Neural progenitor cell (in vitro differentiated cells): ENCODE measurements at regions not wholly inside any gene's neighbourhood (a gene's known extent, or its start where the extent isn't known, plus 50 kb on each side); places are given as distances from the start of the nearest gene placed in this dataset.

Experiments
- DNase-seq: peaks from one replicate; pipeline ENCODE4 v3.0.0-alpha.2; 2016; ENCODE audit warnings: low spot score
- H2AFZ ChIP-seq: fragments of 200-600 bp; sonication (generic); replicated peaks from 2 replicates; pipeline ENCODE4 v1.6.1; 2016; ENCODE audit warnings: antibody characterized with exemption
- H3F3A ChIP-seq: fragments of 200-600 bp; sonication (generic); 2 replicates; pipeline ENCODE4 v1.6.1; 2016; ENCODE audit warnings: antibody characterized with exemption, low read depth
- H3K27ac ChIP-seq: fragments of 200-600 bp; sonication (generic); 2 replicates; pipeline ENCODE4 v1.5.1; 2016; ENCODE audit warnings: mild to moderate bottlenecking
- H3K27me3 ChIP-seq: fragments of 200-600 bp; sonication (generic); 2 replicates; pipeline ENCODE4 v1.6.1; 2016; ENCODE audit warnings: mild to moderate bottlenecking, moderate library complexity
- H3K36me3 ChIP-seq: fragments of 200-600 bp; sonication (generic); 2 replicates; pipeline ENCODE4 v1.5.1; 2016
- H3K4me1 ChIP-seq: fragments of 200-600 bp; sonication (generic); 2 replicates; pipeline ENCODE4 v1.6.1; 2016; ENCODE audit warnings: mixed run types
- H3K4me2 ChIP-seq: fragments of 200-600 bp; sonication (generic); 2 replicates; pipeline ENCODE4 v1.6.1; 2016
- H3K4me3 ChIP-seq: fragments of 200-600 bp; sonication (generic); 2 replicates; pipeline ENCODE4 v1.5.1; 2016
- H3K79me2 ChIP-seq: fragments of 200-600 bp; sonication (generic); 2 replicates; pipeline ENCODE4 v1.6.1; 2016; ENCODE audit warnings: low read depth
- H3K9ac ChIP-seq: fragments of 200-600 bp; sonication (generic); 2 replicates; pipeline ENCODE4 v1.6.1; 2016
- H3K9me3 ChIP-seq: fragments of 200-600 bp; sonication (generic); 2 replicates; pipeline ENCODE4 v1.5.1; 2016; ENCODE audit warnings: low read depth
- H4K20me1 ChIP-seq: fragments of 200-600 bp; sonication (generic); 2 replicates; pipeline ENCODE4 v1.6.1; 2016; ENCODE audit warnings: low read depth
- H3K27ac Mint-ChIP-seq: 3 replicates; pipeline ENCODE4 v1.8.0; 2021; ENCODE audit warnings: mixed read lengths
- H3K27me3 Mint-ChIP-seq: 2 replicates; pipeline ENCODE4 v1.8.0; 2022; ENCODE audit warnings: low read depth, mild to moderate bottlenecking, inconsistent platforms, moderate library complexity, mixed read lengths; ENCODE audit not compliant: insufficient read depth
- H3K36me3 Mint-ChIP-seq: 3 replicates; pipeline ENCODE4 v1.8.0; 2021; ENCODE audit warnings: mixed read lengths
- H3K4me1 Mint-ChIP-seq: 3 replicates; pipeline ENCODE4 v1.8.0; 2021; ENCODE audit warnings: mixed read lengths
- H3K4me3 Mint-ChIP-seq: 3 replicates; pipeline ENCODE4 v1.8.0; 2021; ENCODE audit warnings: mild to moderate bottlenecking, moderate library complexity, mixed read lengths
- H3K9me3 Mint-ChIP-seq: 3 replicates; pipeline ENCODE4 v1.8.0; 2020; ENCODE audit warnings: mixed read lengths
- EZH2 ChIP-seq: fragments of 200-600 bp; sonication (generic); IDR thresholded peaks from 2 replicates; pipeline ENCODE4 v1.6.1; 2017; ENCODE audit warnings: antibody characterized with exemption, mild to moderate bottlenecking, moderate library complexity
- EZH2phosphoT487 ChIP-seq: fragments of 200-600 bp; sonication (generic); IDR thresholded peaks from 2 replicates; pipeline ENCODE4 v1.6.1; 2017; ENCODE audit warnings: antibody characterized with exemption
- TF ChIP-seq, protein P1 (sequence below): fragments of 200-600 bp; sonication (generic); IDR thresholded peaks from 2 replicates; pipeline ENCODE4 v1.5.1; 2017; ENCODE audit warnings: antibody characterized with exemption, mild to moderate bottlenecking

DNA sequence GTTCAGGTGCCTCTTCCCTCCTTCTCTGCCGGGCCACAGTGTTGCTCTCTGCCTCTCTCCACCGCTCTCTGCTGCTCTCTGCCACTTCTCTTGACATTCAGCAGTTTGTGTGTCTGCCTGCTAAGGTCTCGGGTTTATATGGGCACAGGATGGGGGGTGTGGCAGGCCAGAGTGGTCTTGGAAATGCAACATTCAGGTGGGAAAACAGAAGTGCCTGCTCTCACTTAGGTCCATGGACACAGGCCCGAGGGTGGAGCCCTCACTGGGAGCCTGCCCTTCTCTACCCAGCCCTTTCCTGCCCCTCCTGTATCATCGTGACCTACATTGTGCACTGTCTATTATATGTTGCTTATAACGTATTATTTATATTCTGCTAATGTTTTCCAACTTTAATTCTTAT lies 120.8 kb upstream of the TMEM18 start:
- Histone ChIP-seq H3K27me3 (no peaks in the 10 kb centered on the region), H3K9me3 (no peaks in the 10 kb centered on the region), H3K4me3 (no peak overlapping the region), H4K20me1 (no peaks in the 10 kb centered on the region), H3K4me1 (no peaks in the 10 kb centered on the region), H2AFZ (no peak overlapping the region), H3K36me3 (no peaks in the 10 kb centered on the region), H3K4me2 (no peak overlapping the region), H3K79me2 (no peaks in the 10 kb centered on the region), H3K9ac (no peak overlapping the region), H3F3A (no peaks in the 10 kb centered on the region), H3K27ac (no peak overlapping the region)
- no peaks in the 10 kb centered on the region for H3K36me3 Mint-ChIP-seq
- H3K4me3 Mint-ChIP-seq: no peak overlapping the region
- peak overlapping the region; percentile 33 for H3K27ac Mint-ChIP-seq
- no peaks in the 10 kb centered on the region for H3K9me3 Mint-ChIP-seq
- H3K4me1 Mint-ChIP-seq: peaks cover 5% of the 10 kb centered on the region
- TF ChIP-seq, protein P1, sequence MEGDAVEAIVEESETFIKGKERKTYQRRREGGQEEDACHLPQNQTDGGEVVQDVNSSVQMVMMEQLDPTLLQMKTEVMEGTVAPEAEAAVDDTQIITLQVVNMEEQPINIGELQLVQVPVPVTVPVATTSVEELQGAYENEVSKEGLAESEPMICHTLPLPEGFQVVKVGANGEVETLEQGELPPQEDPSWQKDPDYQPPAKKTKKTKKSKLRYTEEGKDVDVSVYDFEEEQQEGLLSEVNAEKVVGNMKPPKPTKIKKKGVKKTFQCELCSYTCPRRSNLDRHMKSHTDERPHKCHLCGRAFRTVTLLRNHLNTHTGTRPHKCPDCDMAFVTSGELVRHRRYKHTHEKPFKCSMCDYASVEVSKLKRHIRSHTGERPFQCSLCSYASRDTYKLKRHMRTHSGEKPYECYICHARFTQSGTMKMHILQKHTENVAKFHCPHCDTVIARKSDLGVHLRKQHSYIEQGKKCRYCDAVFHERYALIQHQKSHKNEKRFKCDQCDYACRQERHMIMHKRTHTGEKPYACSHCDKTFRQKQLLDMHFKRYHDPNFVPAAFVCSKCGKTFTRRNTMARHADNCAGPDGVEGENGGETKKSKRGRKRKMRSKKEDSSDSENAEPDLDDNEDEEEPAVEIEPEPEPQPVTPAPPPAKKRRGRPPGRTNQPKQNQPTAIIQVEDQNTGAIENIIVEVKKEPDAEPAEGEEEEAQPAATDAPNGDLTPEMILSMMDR: no peak
- DNase-seq: no peak
- H3K27me3 Mint-ChIP-seq: peaks cover 5% of the 10 kb centered on the region

DNA sequence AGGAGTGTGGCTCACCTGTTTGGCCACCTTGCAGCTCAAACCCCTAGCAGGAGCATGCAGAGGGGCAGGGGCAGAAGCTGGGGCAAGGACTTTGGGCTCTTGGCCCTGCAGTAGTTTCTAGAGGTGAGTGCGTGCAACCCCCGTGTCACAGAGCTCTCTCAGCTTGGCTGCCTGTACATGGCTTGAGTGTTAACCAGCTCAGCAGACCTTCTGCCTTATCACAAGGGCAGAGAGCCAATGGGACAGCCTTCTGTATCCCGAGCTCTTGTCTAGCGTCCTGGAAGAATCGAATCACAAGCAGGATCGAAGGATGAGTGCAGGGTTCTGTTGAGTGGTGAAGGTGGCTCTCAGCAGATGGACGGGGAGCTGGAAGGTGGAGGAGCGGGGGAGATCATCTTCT lies 120.3 kb upstream of the TMEM18 start:
- H3K4me3 ChIP-seq: no peak overlapping the region

DNA sequence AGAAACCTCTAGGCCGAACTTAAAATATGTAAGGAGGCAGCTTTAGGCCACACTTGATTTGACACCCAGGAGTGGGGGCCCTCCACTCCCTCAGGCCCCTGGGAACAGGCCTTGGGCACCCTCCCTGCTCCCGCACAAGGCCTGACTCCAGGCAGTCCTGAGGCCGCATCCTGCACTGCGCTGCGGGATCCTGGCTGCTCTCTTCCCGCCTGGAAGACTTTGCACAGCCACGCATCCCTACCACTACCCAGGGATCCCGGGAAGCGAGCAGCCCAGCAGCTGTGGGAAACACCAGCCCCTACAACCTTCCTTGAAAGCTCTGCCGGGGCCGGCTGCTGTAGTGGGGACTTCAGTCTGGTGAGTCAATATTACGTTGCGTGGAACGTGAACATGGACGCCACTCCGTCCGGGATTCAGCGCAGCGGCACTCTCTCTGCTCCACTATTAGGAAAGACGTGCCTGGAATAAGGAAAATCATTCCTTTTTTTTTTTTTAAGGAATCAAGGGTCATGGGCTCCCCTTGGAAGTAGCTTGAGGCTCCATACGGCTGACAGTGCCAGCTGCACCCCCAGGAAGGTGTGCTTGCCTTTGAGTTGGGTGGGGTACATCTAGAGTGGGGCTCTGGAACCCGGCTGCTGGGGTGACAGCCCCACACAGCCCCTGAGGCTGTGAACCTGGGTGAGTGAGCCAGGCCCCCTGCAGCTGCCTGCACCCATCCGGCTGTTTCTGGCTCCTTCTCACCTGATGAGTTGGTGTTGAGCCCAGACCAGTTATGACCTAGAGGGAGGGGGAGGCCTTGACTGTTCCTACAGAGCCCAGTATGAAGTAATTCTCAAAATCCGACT lies 119.2 kb upstream of the TMEM18 start:
- Histone ChIP-seq H3K4me2 (no peak overlapping the region), H3K27ac (no peak overlapping the region), H3K27me3 (no peaks in the 10 kb centered on the region), H3K9me3 (no peaks in the 10 kb centered on the region), H3K79me2 (no peaks in the 10 kb centered on the region), H3K9ac (no peak overlapping the region), H3K4me1 (no peaks in the 10 kb centered on the region), H3F3A (no peaks in the 10 kb centered on the region), H4K20me1 (no peaks in the 10 kb centered on the region), H3K36me3 (no peaks in the 10 kb centered on the region), H3K4me3 (no peak overlapping the region), H2AFZ (peak overlapping the region; percentile 42)
- Mint-ChIP-seq H3K4me3 (no peak overlapping the region), H3K4me1 (peaks cover 5% of the 10 kb centered on the region), H3K27me3 (peaks cover 5% of the 10 kb centered on the region), H3K27ac (peak overlapping the region; percentile 39), H3K36me3 (no peaks in the 10 kb centered on the region), H3K9me3 (no peaks in the 10 kb centered on the region)
- no peak for DNase-seq
- no peak for TF ChIP-seq EZH2
- TF ChIP-seq, protein P1: no peak
- TF ChIP-seq EZH2phosphoT487: no peak

More for the DNA sequence above, 120.3 kb upstream of the TMEM18 start:
- Histone ChIP-seq H3K27ac (no peak overlapping the region), H3K4me1 (no peaks in the 10 kb centered on the region), H4K20me1 (no peaks in the 10 kb centered on the region), H3F3A (no peaks in the 10 kb centered on the region), H3K9ac (no peak overlapping the region), H2AFZ (no peak overlapping the region), H3K9me3 (no peaks in the 10 kb centered on the region), H3K27me3 (no peaks in the 10 kb centered on the region), H3K4me2 (no peak overlapping the region), H3K79me2 (no peaks in the 10 kb centered on the region), H3K36me3 (no peaks in the 10 kb centered on the region)
- Mint-ChIP-seq H3K36me3 (no peaks in the 10 kb centered on the region), H3K4me3 (no peak overlapping the region), H3K27me3 (peaks cover 5% of the 10 kb centered on the region), H3K9me3 (no peaks in the 10 kb centered on the region), H3K27ac (peak overlapping the region; percentile 33), H3K4me1 (peaks cover 5% of the 10 kb centered on the region)
- DNase-seq: no peak
- TF ChIP-seq, protein P1: no peak
- TF ChIP-seq EZH2 (no peak), EZH2phosphoT487 (no peak)
